ENCODE measurements at regions not wholly inside any gene's neighbourhood (a gene's known extent, or its start where the extent isn't known, plus 50 kb on each side); places are given as distances from the start of the nearest gene placed in this dataset.
"Not testable (repeated sequence)": the region's sequence is repeated elsewhere in the genome, so short reads cannot be mapped to it uniquely, and the experiment has no call there.

- not testable (repeated sequence) for TF ChIP-seq POLR2A, EP300 (IDR thresholded peaks at IDR 0.05)
Observed at GRCh38 chr15:67939588-67940323, 99.9 kb upstream of the RNU6-1 start.
